ENCODE measurements at regions not wholly inside any gene's neighbourhood (a gene's known extent, or its start where the extent isn't known, plus 50 kb on each side); places are given as distances from the start of the nearest gene placed in this dataset.

GRCh38 chr11:96614101-96614500 is 224.3 kb downstream of the JRKL start:
- no peak for TF ChIP-seq CTCF (conservative IDR thresholded peaks at IDR 0.05; ENCODE audit: low read depth, low read length)
- TF ChIP-seq USF2 (IDR thresholded peaks at IDR 0.05; ENCODE audit: low read depth, low read length) = no peak
- TF ChIP-seq POLR2A (IDR thresholded peaks at IDR 0.05; ENCODE audit: low read depth, low read length) = no peak
- no peak for TF ChIP-seq SMC3 (IDR thresholded peaks at IDR 0.05; ENCODE audit: low read depth, low read length)
- no peak for TF ChIP-seq MXI1 (IDR thresholded peaks at IDR 0.05; ENCODE audit: borderline replicate concordance, low read depth, low read length)
- TF ChIP-seq CHD1 (IDR thresholded peaks at IDR 0.05; ENCODE audit: low read depth, low read length) = no peak
- TF ChIP-seq MAFK (IDR thresholded peaks at IDR 0.05; ENCODE audit: low read depth, low read length) = no peak
- no peak for TF ChIP-seq RFX5 (IDR thresholded peaks at IDR 0.05; ENCODE audit: low read depth, low read length)
- no peak for TF ChIP-seq ELK1 (IDR thresholded peaks at IDR 0.05; ENCODE audit: borderline replicate concordance, low read depth, low read length)
- no peak for TF ChIP-seq RCOR1 (IDR thresholded peaks at IDR 0.05; ENCODE audit: insufficient replicate concordance, low read length)
- no peak for TF ChIP-seq RAD21 (IDR thresholded peaks at IDR 0.05; ENCODE audit: low read length)
- no peak for TF ChIP-seq NFE2L2 (IDR thresholded peaks at IDR 0.05; ENCODE audit: low read depth, low read length)

Data from IMR-90 (cell line).